GM19468 (cell line): ENCODE measurements at regions not wholly inside any gene's neighbourhood (a gene's known extent, or its start where the extent isn't known, plus 50 kb on each side); places are given as distances from the start of the nearest gene placed in this dataset.
"Not testable (repeated sequence)": the region's sequence is repeated elsewhere in the genome, so short reads cannot be mapped to it uniquely, and the experiment has no call there.

Experiments used
- ATAC-seq: cut with Tn5 transposase; IDR thresholded peaks from one replicate; pipeline ENCODE4 v1.9.1; 2021; ENCODE audit warnings: mild to moderate bottlenecking, moderate library complexity, moderate number of reproducible peaks; ENCODE audit not compliant: unreplicated experiment; ENCODE audit errors: extremely low read depth

GRCh38 chr4:124055336-124055735, 657.2 kb downstream of the ANKRD50 start:
- no peak for ATAC-seq

- ATAC-seq = no peak
Measured at GRCh38 chr4:124055896-124056295, 656.6 kb downstream of the ANKRD50 start.

- no peak for ATAC-seq
Measured at GRCh38 chr4:124060261-124060918, 652.1 kb downstream of the ANKRD50 start.

DNA sequence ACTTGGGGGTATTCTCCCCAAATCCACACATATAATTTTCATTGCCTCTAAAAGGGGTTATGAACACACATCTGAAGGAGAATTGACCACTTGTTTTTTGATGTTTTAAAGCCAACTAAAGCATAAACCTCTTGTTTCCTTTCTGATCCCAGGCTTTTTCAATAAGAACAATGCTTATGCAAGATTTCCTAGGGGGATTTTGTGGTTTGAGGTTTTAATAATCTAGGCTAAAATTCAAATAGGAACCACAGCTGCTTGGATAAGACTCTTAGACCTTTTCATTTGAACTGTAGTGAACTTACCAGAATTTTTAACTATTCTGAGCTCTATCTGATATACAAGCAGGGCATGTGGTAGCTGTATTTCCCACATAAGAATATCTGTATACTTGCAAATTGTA, 651.1 kb downstream of the ANKRD50 start:
- no peak for ATAC-seq

DNA sequence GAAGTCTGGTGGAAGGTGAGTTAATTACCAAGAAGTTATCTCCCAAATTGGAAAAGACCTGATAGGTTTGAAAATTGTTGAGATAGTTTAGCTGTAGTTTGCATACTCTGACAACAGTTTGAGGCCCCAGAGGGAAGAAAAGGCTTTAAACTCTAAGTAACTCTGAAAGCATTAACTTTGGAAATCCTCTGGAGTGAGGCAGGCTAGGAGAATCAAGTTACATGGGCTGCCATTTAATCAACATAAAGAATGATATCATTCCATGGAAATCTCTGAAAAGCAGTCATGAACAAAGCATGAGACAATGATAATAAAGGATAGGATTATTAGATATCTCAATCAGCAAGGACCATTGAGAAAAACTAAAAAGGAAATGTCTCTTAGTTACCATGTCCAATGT, 647.1 kb downstream of the ANKRD50 start:
- no peak for ATAC-seq

GRCh38 chr4:124065936-124066335, 646.6 kb downstream of the ANKRD50 start:
- no peak for ATAC-seq

GRCh38 chr4:124066595-124066994, 645.9 kb downstream of the ANKRD50 start:
- no peak for ATAC-seq

- ATAC-seq = no peak
Measured at GRCh38 chr4:124067046-124067445, 645.5 kb downstream of the ANKRD50 start.

DNA sequence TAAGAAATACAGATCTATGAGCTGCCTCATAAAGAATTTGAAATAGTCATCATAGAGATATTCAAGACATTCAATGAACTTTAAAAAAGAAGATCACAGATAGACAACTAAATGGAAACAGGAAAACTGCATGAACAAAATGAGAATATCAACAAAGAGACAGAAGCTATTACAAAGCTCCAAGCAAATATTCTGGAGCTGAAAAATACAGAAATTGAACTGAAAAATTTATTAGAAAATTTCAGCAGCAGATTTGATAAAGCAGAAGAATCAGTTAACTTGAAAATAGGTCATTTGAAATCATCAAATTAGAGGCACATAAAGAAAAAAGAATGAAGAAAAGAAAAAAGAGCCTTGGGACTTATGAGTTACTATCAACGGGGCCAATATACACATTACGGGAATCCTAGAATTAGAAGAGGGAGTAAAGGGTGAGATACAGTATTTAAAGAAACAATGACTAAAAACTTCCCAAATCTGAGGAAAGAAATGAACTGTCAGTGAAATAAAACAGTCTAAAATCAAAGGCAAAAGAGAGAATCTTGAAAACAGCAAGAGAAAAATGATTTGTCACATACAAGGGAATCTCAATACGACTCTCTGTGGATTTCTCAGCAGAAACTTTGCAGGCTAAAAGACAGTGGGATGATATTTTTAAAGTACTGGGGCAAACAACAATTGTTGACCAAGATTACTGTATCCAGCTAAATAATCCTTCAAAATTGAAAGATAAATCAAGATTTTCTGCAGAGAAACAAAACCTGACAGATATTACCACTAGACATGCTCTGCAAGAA, 641.6 kb downstream of the ANKRD50 start:
- ATAC-seq = no peak

DNA sequence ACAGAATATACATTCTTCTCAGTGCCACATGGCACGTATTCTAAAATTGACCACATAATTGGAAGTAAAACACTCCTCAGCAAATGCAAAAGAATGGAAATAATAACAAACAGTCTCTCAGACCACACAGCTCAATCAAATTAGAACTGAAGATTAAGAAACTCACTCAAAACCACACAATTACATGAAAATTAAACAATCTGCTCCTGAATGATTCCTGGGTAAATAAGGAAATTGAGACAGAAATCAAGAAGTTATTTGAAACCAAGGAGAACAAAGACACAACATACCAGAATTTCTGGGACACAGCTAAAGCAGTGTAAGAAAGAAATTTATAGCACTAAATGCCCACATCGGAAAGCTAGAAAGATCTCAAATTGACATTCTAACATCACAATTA, 637.3 kb downstream of the ANKRD50 start:
- ATAC-seq = not testable (repeated sequence)

DNA sequence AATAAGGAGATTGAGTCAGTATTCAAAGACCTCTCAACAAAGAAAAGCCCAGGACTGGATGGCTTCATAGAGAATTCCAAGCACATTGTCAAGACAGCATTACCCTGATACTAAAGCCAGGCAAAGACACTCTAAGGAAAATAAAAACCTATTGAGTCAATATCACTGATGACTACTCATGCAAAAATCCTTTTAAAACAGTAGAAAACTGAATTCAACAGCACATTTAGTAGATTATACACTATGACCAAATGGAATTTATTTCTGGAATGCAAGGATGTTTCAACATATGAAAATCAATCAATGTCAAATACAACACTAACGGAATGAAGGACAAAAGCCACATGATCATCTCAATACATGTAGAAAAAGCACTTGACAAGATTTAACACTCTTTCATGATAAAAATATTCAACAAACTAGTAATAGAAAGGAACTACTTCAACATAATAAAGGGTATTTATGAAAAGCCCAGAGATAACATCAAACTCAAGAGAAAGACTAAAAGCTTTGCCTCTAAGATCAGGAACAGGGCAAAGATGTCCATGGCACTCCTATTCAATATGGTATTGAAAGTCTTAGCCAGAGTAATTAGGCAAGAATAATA, 633.3 kb downstream of the ANKRD50 start:
- no peak for ATAC-seq

- ATAC-seq = no peak
Measured at GRCh38 chr4:124083711-124084110, 628.8 kb downstream of the ANKRD50 start.

DNA sequence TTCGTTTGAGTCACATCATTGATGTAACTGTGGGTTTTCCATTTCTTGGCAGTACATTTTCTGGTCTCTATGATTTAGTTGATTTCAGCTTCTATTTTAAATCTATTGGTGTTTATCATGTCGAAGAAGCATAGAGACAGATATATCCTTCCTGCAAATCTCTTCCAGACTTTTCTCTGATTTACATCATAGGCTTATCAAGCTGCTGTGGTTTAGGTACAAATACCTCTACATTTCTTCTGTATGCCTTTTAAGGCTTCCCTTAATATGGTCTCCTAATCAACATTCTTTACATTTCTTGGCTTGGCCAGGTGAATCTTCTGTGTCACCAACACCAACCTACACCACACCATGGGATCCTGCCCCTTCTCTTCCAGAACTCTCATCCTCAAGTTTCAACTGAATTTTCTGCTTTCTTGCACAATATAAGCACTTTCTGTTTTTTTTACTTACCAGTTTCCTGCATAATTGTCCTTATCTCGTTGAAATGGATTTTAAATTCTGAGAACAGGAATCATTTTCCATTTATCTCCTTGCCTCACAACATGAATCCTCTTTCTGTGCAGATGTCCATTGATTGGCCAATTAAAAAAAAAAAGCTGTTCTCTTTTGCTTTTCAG, 626.9 kb downstream of the ANKRD50 start:
- ATAC-seq = no peak

GRCh38 chr4:124090021-124090420, 622.5 kb downstream of the ANKRD50 start:
- ATAC-seq = no peak

DNA sequence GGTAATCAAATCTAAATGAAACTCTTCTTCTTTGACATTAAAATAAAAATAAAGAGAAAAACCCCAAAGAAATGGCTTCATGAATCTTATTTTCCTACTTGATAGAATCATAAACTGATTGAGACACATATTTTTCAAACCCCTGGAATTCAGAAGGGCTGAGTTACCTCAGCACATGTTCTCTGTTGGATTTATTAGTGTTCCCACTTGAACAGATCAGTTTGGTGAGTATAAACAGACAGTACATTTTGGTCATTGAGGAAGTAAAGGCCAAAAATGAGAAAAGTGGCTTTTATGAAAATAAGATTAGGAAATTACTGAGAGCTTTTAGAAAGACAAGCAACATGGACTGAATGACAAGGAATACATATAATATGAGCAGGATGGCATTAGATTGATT, 620.4 kb downstream of the ANKRD50 start:
- no peak for ATAC-seq

GRCh38 chr4:124092541-124092984, 620.0 kb downstream of the ANKRD50 start:
- no peak for ATAC-seq

- no peak for ATAC-seq
Measured at GRCh38 chr4:124095621-124096020, 616.9 kb downstream of the ANKRD50 start.

GRCh38 chr4:124096290-124096689, 616.2 kb downstream of the ANKRD50 start:
- ATAC-seq = no peak

- ATAC-seq = no peak
Measured at GRCh38 chr4:124097447-124097846, 615.1 kb downstream of the ANKRD50 start.

DNA sequence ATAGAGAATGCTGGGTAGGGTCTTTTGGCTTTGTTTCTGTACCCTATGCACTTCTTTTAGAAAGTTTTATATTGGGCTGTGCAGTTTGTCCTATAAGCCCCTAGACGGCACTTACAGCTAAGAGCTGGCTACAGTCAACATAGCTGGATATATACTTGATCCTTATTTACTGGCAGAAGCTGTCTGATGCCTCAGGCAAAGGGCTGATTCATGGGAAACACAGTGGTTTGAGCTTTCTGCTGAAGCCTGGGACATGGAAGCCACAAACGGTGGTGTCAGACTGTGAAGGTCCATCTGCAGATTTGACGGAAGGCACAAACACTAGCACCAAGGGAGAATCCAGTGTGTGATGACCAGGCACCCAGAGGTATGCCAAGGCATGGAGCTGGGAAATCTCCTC, 608.4 kb downstream of the ANKRD50 start:
- ATAC-seq = no peak

GRCh38 chr4:124104628-124105027, 607.9 kb downstream of the ANKRD50 start:
- no peak for ATAC-seq
